ENCODE measurements at regions not wholly inside any gene's neighbourhood (a gene's known extent, or its start where the extent isn't known, plus 50 kb on each side); places are given as distances from the start of the nearest gene placed in this dataset.

DNA sequence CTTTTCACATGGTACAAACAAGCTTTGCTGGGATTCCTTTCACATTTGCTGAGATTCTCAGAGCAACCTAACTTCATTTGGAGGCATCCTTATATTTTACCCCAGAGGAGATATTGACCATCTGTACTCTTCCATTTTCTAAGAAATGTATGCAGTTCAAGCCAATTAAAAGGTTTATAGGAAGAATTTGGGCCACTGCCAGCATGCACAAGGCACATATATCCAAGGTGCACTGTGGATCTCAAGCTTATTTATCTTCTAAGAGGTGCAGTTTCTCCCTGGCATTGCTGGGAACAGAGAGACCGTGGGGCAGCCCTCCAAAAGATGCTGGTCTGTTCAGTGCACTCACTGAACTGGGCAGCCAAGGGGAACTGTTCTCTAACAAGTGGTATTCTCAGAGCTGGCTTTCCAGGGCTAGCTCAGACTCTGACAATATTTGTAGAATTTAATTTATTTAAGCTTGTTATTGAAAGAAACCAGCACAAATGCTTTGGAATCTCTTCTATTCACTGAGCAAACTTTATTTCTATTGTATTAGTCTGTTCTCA lies 213.3 kb downstream of the TENT4A start:
- Histone ChIP-seq H2BK120ac (ENCODE audit: low read depth, low read length, poor library complexity, severe bottlenecking) (no peak overlapping the region), H3K23ac (ENCODE audit: insufficient read length, low read depth, low read length) (no peak overlapping the region), H3K9me3 (ENCODE audit: control insufficient read depth, low read depth, low read length) (no peaks in the 10 kb centered on the region), H3K18ac (ENCODE audit: insufficient read length, low read depth, low read length) (no peak overlapping the region), H2AK5ac (ENCODE audit: insufficient read length, low read length) (no peak overlapping the region), H3K79me1 (ENCODE audit: insufficient read depth, low read depth, low read length, poor library complexity, severe bottlenecking) (no peaks in the 10 kb centered on the region), H2BK20ac (ENCODE audit: low read depth, low read length, poor library complexity, severe bottlenecking) (no peak overlapping the region), H3K23me2 (ENCODE audit: insufficient read length, low read depth, low read length, poor library complexity, severe bottlenecking) (no peaks in the 10 kb centered on the region), H3K79me2 (ENCODE audit: insufficient read depth, low read length) (no peaks in the 10 kb centered on the region), H3K4ac (ENCODE audit: low read depth, low read length) (no peak overlapping the region), H3T11ph (ENCODE audit: low read length) (no peak overlapping the region), H3K4me2 (ENCODE audit: insufficient read depth, insufficient read length, low read length) (no peak overlapping the region), H4K91ac (ENCODE audit: insufficient read length, low read depth, low read length) (no peak overlapping the region), H2AFZ (ENCODE audit: low read length) (no peak overlapping the region), H3K27me3 (ENCODE audit: insufficient read depth, low read length) (no peaks in the 10 kb centered on the region), H4K20me1 (ENCODE audit: control insufficient read depth, insufficient read depth, insufficient read length) (no peaks in the 10 kb centered on the region), H2BK15ac (ENCODE audit: low read depth, low read length) (no peak overlapping the region), H4K5ac (ENCODE audit: insufficient read length, low read depth, low read length) (no peak overlapping the region), H4K8ac (replicated peaks; ENCODE audit: insufficient read length, low read depth, low read length) (no peak overlapping the region), H2BK5ac (ENCODE audit: insufficient read length, low read length) (no peak overlapping the region), H3K4me1 (ENCODE audit: insufficient read depth, low read length) (no peaks in the 10 kb centered on the region), H3K14ac (ENCODE audit: insufficient read depth, low read length) (no peak overlapping the region), H3K27ac (ENCODE audit: insufficient read length, low read depth, low read length) (no peak overlapping the region), H2BK12ac (ENCODE audit: insufficient read length, low read depth, low read length) (no peak overlapping the region), H3K9ac (ENCODE audit: extremely low read depth, insufficient read length, low read length) (no peak overlapping the region), H3K56ac (ENCODE audit: insufficient read length, low read depth, low read length) (no peak overlapping the region)
- no peaks in the 10 kb centered on the region for H3K36me3 Mint-ChIP-seq (ENCODE audit: insufficient read depth in 1 of 3, low read depth in 3 of 3)
- H3K9me3 Mint-ChIP-seq = no peaks in the 10 kb centered on the region
- no peak for DNase-seq
- TF ChIP-seq, protein P1, sequence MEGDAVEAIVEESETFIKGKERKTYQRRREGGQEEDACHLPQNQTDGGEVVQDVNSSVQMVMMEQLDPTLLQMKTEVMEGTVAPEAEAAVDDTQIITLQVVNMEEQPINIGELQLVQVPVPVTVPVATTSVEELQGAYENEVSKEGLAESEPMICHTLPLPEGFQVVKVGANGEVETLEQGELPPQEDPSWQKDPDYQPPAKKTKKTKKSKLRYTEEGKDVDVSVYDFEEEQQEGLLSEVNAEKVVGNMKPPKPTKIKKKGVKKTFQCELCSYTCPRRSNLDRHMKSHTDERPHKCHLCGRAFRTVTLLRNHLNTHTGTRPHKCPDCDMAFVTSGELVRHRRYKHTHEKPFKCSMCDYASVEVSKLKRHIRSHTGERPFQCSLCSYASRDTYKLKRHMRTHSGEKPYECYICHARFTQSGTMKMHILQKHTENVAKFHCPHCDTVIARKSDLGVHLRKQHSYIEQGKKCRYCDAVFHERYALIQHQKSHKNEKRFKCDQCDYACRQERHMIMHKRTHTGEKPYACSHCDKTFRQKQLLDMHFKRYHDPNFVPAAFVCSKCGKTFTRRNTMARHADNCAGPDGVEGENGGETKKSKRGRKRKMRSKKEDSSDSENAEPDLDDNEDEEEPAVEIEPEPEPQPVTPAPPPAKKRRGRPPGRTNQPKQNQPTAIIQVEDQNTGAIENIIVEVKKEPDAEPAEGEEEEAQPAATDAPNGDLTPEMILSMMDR (conservative IDR thresholded peaks at IDR 0.05) = no peak
- no peak overlapping the region for H3K27ac Mint-ChIP-seq
- H3K4me3 Mint-ChIP-seq = no peak overlapping the region
- peaks cover 7% of the 10 kb centered on the region for H3K27me3 Mint-ChIP-seq (ENCODE audit: low read depth)
- H3K4me1 Mint-ChIP-seq = no peaks in the 10 kb centered on the region
- WGBS (ENCODE audit: extremely low coverage, insufficient read length, low lambda C conversion rate) = no CpG with 5 or more reads among the region's 1 CpG

All from H9 (cell line).